ENCODE measurements at regions not wholly inside any gene's neighbourhood (a gene's known extent, or its start where the extent isn't known, plus 50 kb on each side); places are given as distances from the start of the nearest gene placed in this dataset.

GRCh38 chr2:4695281-4695861, 992.0 kb downstream of the DCDC2C start:
- no peak for TF ChIP-seq POLR2A (IDR thresholded peaks at IDR 0.05; ENCODE audit: low read length)
- TF ChIP-seq GATA1 (IDR thresholded peaks at IDR 0.05; ENCODE audit: low read depth, low read length), result no peak
